ENCODE measurements at regions not wholly inside any gene's neighbourhood (a gene's known extent, or its start where the extent isn't known, plus 50 kb on each side); places are given as distances from the start of the nearest gene placed in this dataset.

DNA sequence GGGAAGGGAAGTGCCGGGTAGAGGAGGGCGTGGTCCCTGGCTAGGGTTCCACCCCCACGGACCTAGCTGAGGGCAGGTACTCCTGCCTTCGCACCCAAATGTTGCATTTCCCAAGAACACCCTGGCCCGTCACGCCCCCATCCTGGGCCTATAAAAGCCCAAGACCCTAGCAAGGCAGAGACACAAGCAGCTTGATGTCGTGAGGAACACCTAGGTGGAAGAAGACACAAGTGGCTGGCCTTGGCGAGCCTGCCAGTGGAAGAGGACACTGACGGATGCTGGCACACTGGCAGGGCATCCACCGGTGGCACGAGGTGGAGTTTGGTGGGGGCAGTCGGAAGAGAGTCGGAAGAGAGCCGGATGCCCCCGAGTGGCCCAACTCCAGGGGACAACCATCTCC is 244.8 kb upstream of the CTSO start:
- FAIRE-seq: no peak
- no peak for TF ChIP-seq POLR2AphosphoS5 (IDR thresholded peaks at IDR 0.05; ENCODE audit: low read depth, low read length)
- no peak for TF ChIP-seq POLR2A (IDR thresholded peaks at IDR 0.05; ENCODE audit: low read depth, low read length)
- TF ChIP-seq TAF1 (IDR thresholded peaks at IDR 0.05; ENCODE audit: borderline replicate concordance, low read depth, low read length): no peak

DNA sequence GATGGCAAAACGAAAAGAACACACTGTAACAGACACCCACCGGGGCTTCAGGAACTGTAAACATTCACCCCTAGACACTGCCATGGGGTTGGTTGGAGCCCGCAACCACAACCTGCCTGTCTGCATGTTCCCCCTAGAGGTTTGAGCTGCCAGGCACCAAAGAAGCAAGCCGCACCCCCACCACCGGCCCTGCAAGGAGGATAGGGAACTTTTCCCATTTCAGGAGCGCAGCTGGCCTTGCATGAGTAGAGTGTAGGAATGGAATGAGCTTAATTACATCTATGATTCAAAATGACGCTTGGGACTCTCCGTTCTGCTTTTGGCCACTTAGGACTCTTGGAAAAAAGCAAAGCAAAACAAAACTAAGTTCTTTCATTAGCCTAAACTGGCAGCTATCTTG is 243.6 kb upstream of the CTSO start:
- no peak for FAIRE-seq

More for the DNA sequence above, 244.8 kb upstream of the CTSO start:
- no peak for DNase-seq (ENCODE audit: insufficient read length)

DNA sequence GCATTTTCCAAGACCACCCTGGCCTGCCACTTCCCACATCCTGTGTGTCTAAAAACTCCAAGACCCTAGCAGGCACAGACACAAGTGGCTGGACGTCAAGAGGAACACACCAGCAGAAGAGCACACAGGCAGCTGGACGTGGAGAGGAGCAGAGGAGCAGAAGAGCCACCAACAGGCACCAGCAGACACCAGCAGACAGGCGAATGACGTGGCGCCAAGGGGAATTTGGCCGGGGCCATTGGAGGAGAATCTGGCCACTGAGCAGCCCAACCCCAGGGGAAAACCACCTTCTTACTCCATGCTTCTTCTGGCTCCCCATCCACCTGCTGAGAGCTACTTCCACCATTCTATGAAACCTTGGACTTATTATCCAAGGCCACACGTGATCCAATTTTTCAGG is 243.1 kb upstream of the CTSO start:
- TF ChIP-seq POLR2AphosphoS5 (IDR thresholded peaks at IDR 0.05; ENCODE audit: low read depth, low read length) (no peak), TAF1 (IDR thresholded peaks at IDR 0.05; ENCODE audit: borderline replicate concordance, low read depth, low read length) (no peak), POLR2A (IDR thresholded peaks at IDR 0.05; ENCODE audit: low read depth, low read length) (no peak)
- FAIRE-seq: peak; percentile 53
- DNase-seq (ENCODE audit: insufficient read length): no peak

More for the DNA sequence above, 243.6 kb upstream of the CTSO start:
- no peak for DNase-seq (ENCODE audit: insufficient read length)
- no peak for TF ChIP-seq TAF1 (IDR thresholded peaks at IDR 0.05; ENCODE audit: borderline replicate concordance, low read depth, low read length)
- TF ChIP-seq POLR2A (IDR thresholded peaks at IDR 0.05; ENCODE audit: low read depth, low read length): no peak
- TF ChIP-seq POLR2AphosphoS5 (IDR thresholded peaks at IDR 0.05; ENCODE audit: low read depth, low read length): no peak

GRCh38 chr4:156195914-156196313 is 242.2 kb upstream of the CTSO start:
- FAIRE-seq (peak; percentile 73), DNase-seq (ENCODE audit: insufficient read length) (no peak)
- TF ChIP-seq POLR2AphosphoS5 (IDR thresholded peaks at IDR 0.05; ENCODE audit: low read depth, low read length) (no peak), TAF1 (IDR thresholded peaks at IDR 0.05; ENCODE audit: borderline replicate concordance, low read depth, low read length) (no peak), POLR2A (IDR thresholded peaks at IDR 0.05; ENCODE audit: low read depth, low read length) (no peak)

- DNase-seq (ENCODE audit: insufficient read length): no peak
- TF ChIP-seq POLR2A (IDR thresholded peaks at IDR 0.05; ENCODE audit: low read depth, low read length): no peak
- TF ChIP-seq POLR2AphosphoS5 (IDR thresholded peaks at IDR 0.05; ENCODE audit: low read depth, low read length): no peak
- TF ChIP-seq TAF1 (IDR thresholded peaks at IDR 0.05; ENCODE audit: borderline replicate concordance, low read depth, low read length): no peak
- peak; percentile 54 for FAIRE-seq
Observed at GRCh38 chr4:156194896-156195295, 241.2 kb upstream of the CTSO start.

DNA sequence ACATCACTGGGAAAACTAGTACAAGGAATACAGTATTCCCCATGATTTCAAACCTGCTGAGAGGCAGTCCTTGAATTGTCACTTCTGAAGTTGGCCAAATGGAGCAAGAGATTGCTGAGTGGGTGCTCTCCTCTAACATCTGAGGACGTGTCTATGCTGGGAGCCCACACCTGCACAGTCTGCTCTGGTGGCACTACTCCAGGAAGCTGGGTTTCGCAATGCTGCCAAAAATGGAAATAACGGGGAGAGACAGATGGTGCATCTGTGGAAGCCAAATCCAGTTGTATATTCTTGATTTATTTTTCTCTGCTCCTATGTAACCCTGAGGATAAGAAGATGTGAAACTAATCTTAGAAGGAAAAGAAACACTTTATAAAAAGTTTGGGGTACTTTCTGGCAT is 240.1 kb upstream of the CTSO start:
- no peak for FAIRE-seq
- no peak for TF ChIP-seq POLR2AphosphoS5 (IDR thresholded peaks at IDR 0.05; ENCODE audit: low read depth, low read length)
- TF ChIP-seq POLR2A (IDR thresholded peaks at IDR 0.05; ENCODE audit: low read depth, low read length): no peak
- TF ChIP-seq TAF1 (IDR thresholded peaks at IDR 0.05; ENCODE audit: borderline replicate concordance, low read depth, low read length): no peak
- DNase-seq (ENCODE audit: insufficient read length): no peak

DNA sequence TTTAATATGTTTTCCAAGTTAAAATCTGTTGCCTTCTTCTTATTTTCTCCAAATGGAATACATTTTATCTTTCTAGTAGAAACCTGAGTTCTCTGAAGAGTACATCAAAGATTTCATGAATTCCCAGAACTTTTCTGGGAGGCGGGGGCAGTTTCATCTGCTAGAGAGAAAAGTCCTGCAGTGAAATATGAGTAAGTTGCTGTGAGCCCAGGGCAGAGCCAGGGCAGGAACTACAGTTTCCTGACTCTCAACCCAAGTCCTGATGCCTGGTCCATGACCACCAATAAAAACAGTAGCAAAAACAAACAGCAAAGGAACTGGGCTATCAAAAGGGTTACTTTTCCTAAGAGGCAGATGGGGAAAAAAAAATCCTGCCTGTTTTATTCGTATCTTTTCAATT is 239.4 kb upstream of the CTSO start:
- no peak for FAIRE-seq
- DNase-seq (ENCODE audit: insufficient read length): no peak
- TF ChIP-seq TAF1 (IDR thresholded peaks at IDR 0.05; ENCODE audit: borderline replicate concordance, low read depth, low read length) (no peak), POLR2A (IDR thresholded peaks at IDR 0.05; ENCODE audit: low read depth, low read length) (no peak), POLR2AphosphoS5 (IDR thresholded peaks at IDR 0.05; ENCODE audit: low read depth, low read length) (no peak)

DNA sequence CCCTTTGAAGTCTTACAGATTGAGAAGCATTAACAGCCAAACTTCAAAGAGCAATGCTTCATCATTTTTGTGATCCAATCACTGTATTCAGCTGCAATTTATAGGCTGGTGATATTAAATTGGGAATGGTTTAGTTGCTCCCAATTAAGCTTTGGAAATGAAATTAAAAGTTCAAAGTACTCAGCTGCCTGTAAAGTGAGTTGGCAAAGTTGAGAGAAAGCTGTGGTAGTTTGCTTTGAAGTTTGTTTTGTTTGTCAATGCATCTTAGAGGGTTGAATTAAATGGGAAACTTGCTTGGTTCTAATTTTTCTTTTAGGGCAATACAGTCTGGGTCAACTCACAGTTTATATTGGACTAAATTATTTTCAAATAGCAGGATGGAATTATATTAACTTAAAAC is 238.4 kb upstream of the CTSO start:
- DNase-seq (ENCODE audit: insufficient read length) (no peak), FAIRE-seq (no peak)
- TF ChIP-seq POLR2AphosphoS5 (IDR thresholded peaks at IDR 0.05; ENCODE audit: low read depth, low read length) (no peak), POLR2A (IDR thresholded peaks at IDR 0.05; ENCODE audit: low read depth, low read length) (no peak), TAF1 (IDR thresholded peaks at IDR 0.05; ENCODE audit: borderline replicate concordance, low read depth, low read length) (no peak)

DNA sequence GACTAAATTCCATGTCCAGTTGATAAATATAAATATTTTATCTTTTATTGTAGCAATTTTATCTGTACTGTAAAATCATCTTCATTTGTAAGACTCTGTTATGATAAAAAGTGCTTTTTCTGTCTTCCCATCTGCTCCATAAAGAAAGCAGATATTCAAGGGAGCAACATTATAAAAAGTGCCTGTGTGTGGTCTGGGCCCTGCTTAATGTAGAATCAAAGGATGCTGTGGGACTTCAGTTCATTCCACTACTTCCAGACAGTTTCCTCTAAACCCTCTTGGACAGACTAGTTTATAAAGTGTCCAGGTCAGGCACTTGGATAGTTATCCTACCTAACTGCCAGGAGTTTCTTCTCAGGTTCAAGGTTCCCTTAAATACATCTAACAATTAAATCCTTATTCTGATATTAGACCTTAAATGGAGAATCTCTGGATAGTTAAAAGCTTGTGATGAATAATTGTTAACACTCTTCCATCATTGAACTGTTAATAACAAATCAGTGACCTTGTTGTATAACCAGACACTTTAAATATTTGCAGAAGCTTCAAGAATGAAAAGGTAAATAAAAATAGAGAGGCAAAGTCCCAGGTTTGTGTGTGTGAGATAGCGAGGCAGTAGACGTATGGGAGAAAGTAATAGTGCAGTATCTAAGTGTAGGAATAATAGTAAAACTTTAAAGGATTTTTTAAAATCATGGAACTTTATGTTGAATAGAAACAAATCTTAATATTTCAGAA is 237.5 kb upstream of the CTSO start:
- no peak for TF ChIP-seq TAF1 (IDR thresholded peaks at IDR 0.05; ENCODE audit: borderline replicate concordance, low read depth, low read length)
- TF ChIP-seq POLR2AphosphoS5 (IDR thresholded peaks at IDR 0.05; ENCODE audit: low read depth, low read length): no peak
- no peak for TF ChIP-seq POLR2A (IDR thresholded peaks at IDR 0.05; ENCODE audit: low read depth, low read length)
- no peak for DNase-seq (ENCODE audit: insufficient read length)
- FAIRE-seq: no peak

- TF ChIP-seq POLR2A (IDR thresholded peaks at IDR 0.05; ENCODE audit: low read depth, low read length): no peak
- no peak for TF ChIP-seq TAF1 (IDR thresholded peaks at IDR 0.05; ENCODE audit: borderline replicate concordance, low read depth, low read length)
- TF ChIP-seq POLR2AphosphoS5 (IDR thresholded peaks at IDR 0.05; ENCODE audit: low read depth, low read length): no peak
- FAIRE-seq: peak; percentile 27
- DNase-seq (ENCODE audit: insufficient read length): no peak
Observed at GRCh38 chr4:156190615-156191014, 236.9 kb upstream of the CTSO start.

GRCh38 chr4:156188596-156188995 is 234.9 kb upstream of the CTSO start:
- TF ChIP-seq POLR2A (IDR thresholded peaks at IDR 0.05; ENCODE audit: low read depth, low read length) (no peak), TAF1 (IDR thresholded peaks at IDR 0.05; ENCODE audit: borderline replicate concordance, low read depth, low read length) (no peak), POLR2AphosphoS5 (IDR thresholded peaks at IDR 0.05; ENCODE audit: low read depth, low read length) (no peak)
- FAIRE-seq: no peak
- DNase-seq (ENCODE audit: insufficient read length): no peak

GRCh38 chr4:156186111-156186510 is 232.4 kb upstream of the CTSO start:
- no peak for TF ChIP-seq TAF1 (IDR thresholded peaks at IDR 0.05; ENCODE audit: borderline replicate concordance, low read depth, low read length)
- no peak for DNase-seq (ENCODE audit: insufficient read length)
- FAIRE-seq: no peak
